Epithelial cell of esophagus (primary cell): ENCODE measurements at regions not wholly inside any gene's neighbourhood (a gene's known extent, or its start where the extent isn't known, plus 50 kb on each side); places are given as distances from the start of the nearest gene placed in this dataset.

Source experiments
- DNase-seq: peaks from one replicate; pipeline ENCODE4 v3.0.0; 2010; ENCODE audit warnings: low read depth
- H3K4me3 ChIP-seq: 2 replicates; pipeline ENCODE4 v1.5.1; 2011; ENCODE audit warnings: mild to moderate bottlenecking, low read length, control low read depth
- CTCF ChIP-seq: IDR thresholded peaks from 2 replicates; pipeline ENCODE4 v1.5.1; 2011; ENCODE audit warnings: low read depth, mild to moderate bottlenecking, low read length, control low read depth, inconsistent platforms; ENCODE audit not compliant: insufficient read depth; ENCODE audit errors: missing control alignments

- H3K4me3 ChIP-seq = no peak overlapping the region
- TF ChIP-seq CTCF = no peak
- DNase-seq = no peak
Observed at GRCh38 chr1:230495891-230496385, 69.8 kb upstream of the PGBD5 start.

- no peak for DNase-seq
- no peak overlapping the region for H3K4me3 ChIP-seq
- TF ChIP-seq CTCF = no peak
Observed at GRCh38 chr1:230495076-230495475, 68.9 kb upstream of the PGBD5 start.

- no peak overlapping the region for H3K4me3 ChIP-seq
- no peak for DNase-seq
- no peak for TF ChIP-seq CTCF
Observed at GRCh38 chr1:230494514-230494913, 68.4 kb upstream of the PGBD5 start.

- no peak for TF ChIP-seq CTCF
- no peak overlapping the region for H3K4me3 ChIP-seq
Observed at GRCh38 chr1:230494026-230494425, 67.9 kb upstream of the PGBD5 start.

GRCh38 chr1:230493264-230493663 lies 67.1 kb upstream of the PGBD5 start:
- TF ChIP-seq CTCF = no peak
- H3K4me3 ChIP-seq = no peak overlapping the region
- DNase-seq = no peak

More at GRCh38 chr1:230494026-230494425, 67.9 kb upstream of the PGBD5 start:
- DNase-seq = no peak

GRCh38 chr1:230490436-230490835 lies 64.3 kb upstream of the PGBD5 start:
- no peak overlapping the region for H3K4me3 ChIP-seq
- no peak for TF ChIP-seq CTCF
- no peak for DNase-seq

- TF ChIP-seq CTCF = no peak
- H3K4me3 ChIP-seq = no peak overlapping the region
- no peak for DNase-seq
Observed at GRCh38 chr1:230487773-230488428, 61.8 kb upstream of the PGBD5 start.
